Fibroblast of skin of left biceps (primary cell): ENCODE measurements at regions not wholly inside any gene's neighbourhood (a gene's known extent, or its start where the extent isn't known, plus 50 kb on each side); places are given as distances from the start of the nearest gene placed in this dataset.
"Not testable (repeated sequence)": the region's sequence is repeated elsewhere in the genome, so short reads cannot be mapped to it uniquely, and the experiment has no call there.

ENCODE experiments used
- DNase-seq, 2 experiments: peaks; one replicate each; pipeline ENCODE4 v3.0.0-alpha.2; 2013; ENCODE audit warnings: low read depth in 2 of 2

- no peak for DNase-seq
Observed at GRCh38 chr7:113784316-113784715, 134.5 kb downstream of the PPP1R3A start.

- no peak for DNase-seq
Observed at GRCh38 chr7:113783403-113783802, 135.4 kb downstream of the PPP1R3A start.

- DNase-seq, result no peak
Observed at GRCh38 chr7:113775804-113776203, 143.0 kb downstream of the PPP1R3A start.

- no peak for DNase-seq
Observed at GRCh38 chr7:113775401-113775800, 143.4 kb downstream of the PPP1R3A start.

- peak; percentile 15 to 26 for DNase-seq
Observed at GRCh38 chr7:113774182-113774807, 144.5 kb downstream of the PPP1R3A start.

GRCh38 chr7:113770146-113770738, 148.6 kb downstream of the PPP1R3A start:
- no peak for DNase-seq

GRCh38 chr7:113768387-113768786, 150.4 kb downstream of the PPP1R3A start:
- DNase-seq, result no peak

- DNase-seq, result no peak
Observed at GRCh38 chr7:113764401-113765035, 154.3 kb downstream of the PPP1R3A start.

GRCh38 chr7:113763226-113763625, 155.6 kb downstream of the PPP1R3A start:
- DNase-seq, result no peak

GRCh38 chr7:113756250-113756649, 162.6 kb downstream of the PPP1R3A start:
- no peak for DNase-seq

GRCh38 chr7:113752689-113753088, 166.1 kb downstream of the PPP1R3A start:
- no peak for DNase-seq

GRCh38 chr7:113752289-113752688, 166.5 kb downstream of the PPP1R3A start:
- DNase-seq, result no peak

GRCh38 chr7:113751547-113751946, 167.3 kb downstream of the PPP1R3A start:
- DNase-seq, result no peak

- not testable (repeated sequence) for DNase-seq
Observed at GRCh38 chr7:113748385-113748784, 170.4 kb downstream of the PPP1R3A start.

GRCh38 chr7:113742946-113743431, 175.8 kb downstream of the PPP1R3A start:
- DNase-seq, result not testable (repeated sequence)

GRCh38 chr7:113742377-113742776, 176.4 kb downstream of the PPP1R3A start:
- no peak for DNase-seq

- no peak for DNase-seq
Observed at GRCh38 chr7:113731571-113731970, 187.2 kb downstream of the PPP1R3A start.

GRCh38 chr7:113730309-113730955, 188.4 kb downstream of the PPP1R3A start:
- DNase-seq, result peak; percentile 30 to 34

GRCh38 chr7:113727486-113727885, 191.3 kb downstream of the PPP1R3A start:
- DNase-seq, result no peak

GRCh38 chr7:113722006-113722405, 196.8 kb downstream of the PPP1R3A start:
- DNase-seq, result no peak

GRCh38 chr7:113717739-113718138, 201.1 kb downstream of the PPP1R3A start:
- DNase-seq, result no peak
